ENCODE measurements at regions not wholly inside any gene's neighbourhood (a gene's known extent, or its start where the extent isn't known, plus 50 kb on each side); places are given as distances from the start of the nearest gene placed in this dataset.

DNA sequence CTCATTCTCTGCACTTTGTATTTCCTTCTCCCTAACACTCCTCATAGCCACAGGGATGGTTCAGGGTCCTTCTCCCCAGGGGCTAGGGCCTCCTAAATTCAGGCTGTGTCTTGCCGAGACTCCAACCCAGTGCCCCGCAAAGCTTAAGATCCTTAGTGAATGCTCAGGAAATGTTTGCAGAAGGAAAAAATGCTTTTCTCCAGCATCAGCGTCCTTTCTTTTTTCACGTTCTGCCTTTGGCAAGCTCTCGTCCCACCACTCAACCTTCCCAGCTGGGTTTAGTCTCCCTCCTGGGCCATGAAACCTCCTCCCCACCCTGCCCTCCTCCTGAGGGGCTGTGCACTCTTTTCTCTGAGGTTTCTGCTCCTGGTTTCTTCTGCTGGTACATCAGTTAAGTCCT, 503.8 kb upstream of the B3GAT1 start:
- no peak for DNase-seq (ENCODE audit: insufficient read length, low spot score)
- no peak for FAIRE-seq

- no peak for DNase-seq (ENCODE audit: insufficient read length, low spot score)
- FAIRE-seq = no peak
Observed at GRCh38 chr11:134915212-134915611, 503.2 kb upstream of the B3GAT1 start.

GRCh38 chr11:134913999-134914590, 502.1 kb upstream of the B3GAT1 start:
- FAIRE-seq = no peak
- no peak for DNase-seq (ENCODE audit: insufficient read length, low spot score)

- DNase-seq (ENCODE audit: insufficient read length, low spot score) (no peak), FAIRE-seq (no peak)
Observed at GRCh38 chr11:134913391-134913790, 501.3 kb upstream of the B3GAT1 start.

GRCh38 chr11:134911514-134912180, 499.6 kb upstream of the B3GAT1 start:
- no peak for FAIRE-seq
- DNase-seq (ENCODE audit: insufficient read length, low spot score) = no peak

- no peak for DNase-seq (ENCODE audit: insufficient read length, low spot score)
- FAIRE-seq = no peak
Observed at GRCh38 chr11:134908583-134908982, 496.5 kb upstream of the B3GAT1 start.

GRCh38 chr11:134907636-134908035, 495.6 kb upstream of the B3GAT1 start:
- DNase-seq (ENCODE audit: insufficient read length, low spot score) (no peak), FAIRE-seq (no peak)

GRCh38 chr11:134906356-134906955, 494.4 kb upstream of the B3GAT1 start:
- FAIRE-seq (no peak), DNase-seq (ENCODE audit: insufficient read length, low spot score) (no peak)

GRCh38 chr11:134905928-134906327, 493.9 kb upstream of the B3GAT1 start:
- DNase-seq (ENCODE audit: insufficient read length, low spot score) (no peak), FAIRE-seq (no peak)

DNA sequence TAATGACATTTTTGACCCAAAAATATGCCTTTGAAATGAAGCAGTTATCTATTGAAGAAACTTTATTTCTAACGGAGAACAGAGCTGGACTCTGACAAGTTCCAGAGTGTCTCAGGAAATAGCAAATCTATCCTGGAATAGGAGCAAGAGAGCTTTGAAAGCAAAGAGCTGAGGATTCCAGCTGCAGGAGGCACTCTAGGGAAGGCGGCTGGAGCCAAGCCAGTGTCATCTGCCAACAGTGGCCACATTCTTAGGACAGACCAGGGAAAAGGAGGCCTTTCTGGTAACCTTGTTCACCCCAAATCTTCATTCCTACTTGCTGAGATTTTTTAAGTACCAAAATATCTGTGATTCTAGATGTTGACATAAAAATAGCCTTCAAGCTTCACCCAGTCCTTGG, 493.5 kb upstream of the B3GAT1 start:
- no peak for FAIRE-seq
- DNase-seq (ENCODE audit: insufficient read length, low spot score) = no peak

GRCh38 chr11:134904103-134904790, 492.2 kb upstream of the B3GAT1 start:
- no peak for DNase-seq (ENCODE audit: insufficient read length, low spot score)
- FAIRE-seq = no peak

DNA sequence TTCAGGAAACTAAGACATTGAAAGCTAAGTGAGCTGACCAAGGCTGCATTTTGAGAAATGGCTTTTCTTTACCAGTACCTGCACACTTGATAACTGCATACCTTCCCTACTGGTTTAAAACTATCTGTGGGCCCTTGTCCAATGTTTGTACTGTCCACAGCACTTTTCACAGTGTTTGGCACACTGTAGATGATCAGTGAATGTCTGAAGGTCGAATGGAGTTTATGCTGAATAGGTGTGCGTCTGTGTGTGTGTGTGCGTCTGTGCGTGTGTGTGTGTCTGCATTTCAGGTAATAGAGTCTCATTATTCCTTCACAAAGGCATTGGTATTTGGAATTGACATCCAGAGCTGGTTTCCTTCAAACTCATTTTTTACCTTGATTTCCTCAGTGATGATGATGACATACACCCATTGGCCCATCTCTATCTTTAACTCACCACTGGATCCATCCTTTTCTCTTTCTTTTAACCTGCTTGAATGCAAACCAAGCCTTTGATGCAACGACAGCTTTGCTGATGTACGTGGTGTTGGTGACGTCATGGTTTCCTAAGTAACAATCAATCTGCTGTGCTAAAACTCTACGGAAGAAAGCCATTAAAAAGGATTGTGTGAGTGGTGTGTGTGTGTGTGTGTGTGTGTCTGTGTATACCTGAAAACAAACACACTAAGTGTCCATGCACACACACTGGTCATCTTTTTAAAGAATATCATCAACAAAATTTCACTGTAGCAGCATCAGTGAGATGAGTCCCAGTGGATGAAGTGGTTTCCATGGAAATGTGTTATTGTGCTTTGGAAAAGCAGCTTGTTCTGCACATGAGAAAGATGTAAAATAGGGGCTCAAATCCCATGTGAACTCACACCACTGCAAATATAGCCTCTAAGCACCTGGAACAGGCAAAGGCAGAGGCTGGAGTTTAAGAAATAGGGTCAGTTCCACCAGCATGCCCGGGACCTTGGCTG, 490.2 kb upstream of the B3GAT1 start:
- DNase-seq (ENCODE audit: insufficient read length, low spot score) (no peak), FAIRE-seq (no peak)

- FAIRE-seq (no peak), DNase-seq (ENCODE audit: insufficient read length, low spot score) (no peak)
Observed at GRCh38 chr11:134901542-134901941, 489.5 kb upstream of the B3GAT1 start.

DNA sequence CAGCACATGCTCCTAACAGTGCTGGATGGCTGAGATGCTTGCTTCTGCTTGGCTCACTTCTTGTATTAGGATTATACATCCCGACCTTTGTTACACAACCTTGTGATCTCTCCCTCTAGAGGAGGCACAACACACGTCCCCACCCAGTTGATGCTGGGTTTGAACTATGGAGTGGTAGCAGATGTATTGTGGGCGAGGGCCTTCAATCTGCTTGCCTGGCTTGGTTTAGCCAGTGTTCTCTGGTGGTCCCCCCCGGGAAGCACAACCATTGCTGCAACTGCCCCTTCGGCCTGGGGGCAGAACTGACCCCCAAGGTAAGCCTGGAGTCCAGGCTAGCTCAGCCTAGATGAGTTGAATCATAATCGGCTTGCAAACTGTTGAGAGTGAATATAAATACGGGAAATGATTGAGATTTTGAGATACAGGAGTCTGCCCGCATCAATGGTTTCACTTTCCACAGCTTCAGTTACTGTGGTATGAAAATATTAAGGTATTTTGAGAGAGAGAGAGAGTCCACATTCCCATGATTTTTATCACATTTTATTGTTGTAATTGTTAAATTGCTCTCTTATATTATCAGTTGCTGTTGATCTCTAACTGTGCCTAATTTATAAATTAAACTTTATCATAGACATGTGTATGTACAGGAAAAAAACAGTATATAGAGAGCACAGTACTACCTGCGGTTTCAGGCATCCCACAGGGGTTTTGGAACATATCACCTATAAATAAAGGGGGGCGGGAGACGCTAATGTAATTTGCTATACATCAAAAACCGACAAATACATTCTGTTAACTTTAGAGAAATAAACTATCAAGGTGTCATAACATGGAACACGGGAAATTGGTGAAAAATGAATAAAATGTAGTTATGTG, 482.0 kb upstream of the B3GAT1 start:
- DNase-seq (ENCODE audit: insufficient read length, low spot score) = no peak
- FAIRE-seq = no peak

GRCh38 chr11:134890446-134890845, 478.4 kb upstream of the B3GAT1 start:
- DNase-seq (ENCODE audit: insufficient read length, low spot score) (no peak), FAIRE-seq (no peak)

- no peak for FAIRE-seq
- DNase-seq (ENCODE audit: insufficient read length, low spot score) = no peak
Observed at GRCh38 chr11:134889832-134890231, 477.8 kb upstream of the B3GAT1 start.

DNA sequence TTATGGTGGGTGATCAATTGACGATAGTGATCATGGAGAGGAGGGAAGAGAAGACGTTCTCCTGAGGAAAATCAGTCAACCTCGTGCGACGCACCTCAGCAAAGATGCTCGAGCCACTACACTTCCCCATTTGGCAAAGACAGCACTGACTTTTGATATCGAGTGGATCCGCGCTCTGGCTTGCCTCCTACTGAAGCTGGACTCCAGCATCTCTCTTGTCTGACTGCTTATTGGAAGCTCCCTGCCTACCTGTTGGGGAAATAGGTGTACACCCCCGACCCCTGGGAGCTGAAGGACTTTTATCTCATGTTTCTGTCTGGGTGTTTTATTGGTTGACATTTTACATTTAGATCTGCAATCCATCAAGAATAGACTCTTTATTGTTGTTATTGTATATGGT, 476.8 kb upstream of the B3GAT1 start:
- no peak for DNase-seq (ENCODE audit: insufficient read length, low spot score)
- no peak for FAIRE-seq

- FAIRE-seq (no peak), DNase-seq (ENCODE audit: insufficient read length, low spot score) (no peak)
Observed at GRCh38 chr11:134887896-134888295, 475.9 kb upstream of the B3GAT1 start.

DNA sequence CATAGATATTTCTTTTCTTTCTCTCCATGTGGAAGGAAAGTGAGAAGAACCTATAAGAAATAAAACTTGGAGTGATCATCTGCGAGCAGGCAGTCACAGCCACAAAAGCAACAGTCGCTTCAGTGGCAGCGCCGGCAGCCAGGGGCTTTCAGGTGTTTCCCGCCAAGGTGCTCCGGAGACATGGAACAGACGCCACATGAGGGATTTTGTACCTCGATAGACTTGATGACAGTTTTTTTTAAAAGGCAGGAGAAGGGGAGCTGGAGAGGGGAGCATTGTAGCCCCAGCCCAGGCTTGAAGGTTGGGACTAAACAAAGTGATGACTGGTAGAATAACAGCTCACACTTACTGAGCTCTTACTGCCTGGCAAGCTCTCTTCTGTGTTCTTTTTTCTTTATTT, 471.4 kb upstream of the B3GAT1 start:
- DNase-seq (ENCODE audit: insufficient read length, low spot score) (no peak), FAIRE-seq (no peak)

Measured in GM19239 (cell line).